NT2/D1 (cell line): ENCODE measurements at regions not wholly inside any gene's neighbourhood (a gene's known extent, or its start where the extent isn't known, plus 50 kb on each side); places are given as distances from the start of the nearest gene placed in this dataset.

ENCODE experiments used
- SUZ12 ChIP-seq: IDR thresholded peaks from 2 replicates; pipeline ENCODE4 v1.6.1; 2011; ENCODE audit not compliant: insufficient read length, insufficient read depth; ENCODE audit errors: extremely low read depth
- YY1 ChIP-seq: IDR thresholded peaks from 2 replicates; pipeline ENCODE4 v1.6.1; 2011; ENCODE audit not compliant: insufficient read length, insufficient read depth
- ZNF274 ChIP-seq: IDR thresholded peaks from 2 replicates; pipeline ENCODE4 v1.6.1; 2011; ENCODE audit warnings: mild to moderate bottlenecking, low read depth, low read length

- no peak for TF ChIP-seq YY1
- no peak for TF ChIP-seq ZNF274
- TF ChIP-seq SUZ12 = no peak
These were observed 115.3 kb downstream of the LCA5 start for GRCh38 chr6:79421707-79422484.
